ENCODE measurements at regions not wholly inside any gene's neighbourhood (a gene's known extent, or its start where the extent isn't known, plus 50 kb on each side); places are given as distances from the start of the nearest gene placed in this dataset.

DNA sequence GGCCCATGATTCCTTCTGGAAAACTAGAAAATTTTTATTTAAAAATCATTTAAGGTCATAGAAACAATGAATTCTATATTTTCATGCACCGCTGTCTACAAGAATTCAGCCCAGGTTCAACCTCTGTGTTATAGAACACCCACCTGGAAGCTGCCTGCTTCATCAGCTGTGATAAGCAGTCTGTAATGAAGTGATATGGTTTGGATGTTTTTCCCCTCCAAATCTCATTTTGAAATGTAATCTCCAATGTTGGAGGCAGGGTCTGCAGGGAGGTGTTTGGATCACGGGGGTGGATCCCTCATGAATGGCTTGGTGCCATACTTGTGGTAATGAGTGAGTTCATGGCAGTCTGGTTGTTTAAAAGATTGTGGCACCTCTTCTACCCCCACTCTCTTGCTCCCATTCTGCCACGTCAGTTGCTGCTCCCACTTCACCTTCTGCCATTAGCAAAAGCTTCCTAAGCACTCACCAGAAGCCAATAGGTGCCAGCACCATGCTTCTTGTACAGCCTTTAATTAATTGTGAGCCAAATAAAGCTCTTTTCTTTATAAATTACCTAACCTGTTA lies 55.6 kb downstream of the MRPL32 start:
- H3K36me3 ChIP-seq (ENCODE audit: control insufficient read depth, insufficient read depth, low read length) = no peaks in the 10 kb centered on the region
- ChIA-PET CTCF (interaction anchor here (0.7 to 1.2 kb wide), 2 partner anchors 10 to 121 kb away, joined by 3 to 5 read pairs; no protein-coding TSS in a partner anchor), POLR2A (no interaction called here)
- TF ChIP-seq, protein P1, sequence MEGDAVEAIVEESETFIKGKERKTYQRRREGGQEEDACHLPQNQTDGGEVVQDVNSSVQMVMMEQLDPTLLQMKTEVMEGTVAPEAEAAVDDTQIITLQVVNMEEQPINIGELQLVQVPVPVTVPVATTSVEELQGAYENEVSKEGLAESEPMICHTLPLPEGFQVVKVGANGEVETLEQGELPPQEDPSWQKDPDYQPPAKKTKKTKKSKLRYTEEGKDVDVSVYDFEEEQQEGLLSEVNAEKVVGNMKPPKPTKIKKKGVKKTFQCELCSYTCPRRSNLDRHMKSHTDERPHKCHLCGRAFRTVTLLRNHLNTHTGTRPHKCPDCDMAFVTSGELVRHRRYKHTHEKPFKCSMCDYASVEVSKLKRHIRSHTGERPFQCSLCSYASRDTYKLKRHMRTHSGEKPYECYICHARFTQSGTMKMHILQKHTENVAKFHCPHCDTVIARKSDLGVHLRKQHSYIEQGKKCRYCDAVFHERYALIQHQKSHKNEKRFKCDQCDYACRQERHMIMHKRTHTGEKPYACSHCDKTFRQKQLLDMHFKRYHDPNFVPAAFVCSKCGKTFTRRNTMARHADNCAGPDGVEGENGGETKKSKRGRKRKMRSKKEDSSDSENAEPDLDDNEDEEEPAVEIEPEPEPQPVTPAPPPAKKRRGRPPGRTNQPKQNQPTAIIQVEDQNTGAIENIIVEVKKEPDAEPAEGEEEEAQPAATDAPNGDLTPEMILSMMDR (IDR thresholded peaks at IDR 0.05; ENCODE audit: insufficient read depth, low read depth, low read length) = no peak
- H3K4me3 ChIP-seq (ENCODE audit: low read depth, low read length) = no peak overlapping the region
- DNase-seq (ENCODE audit: low read depth) = no peak
- H3K27me3 ChIP-seq (ENCODE audit: control insufficient read depth, insufficient read depth, low read length) = no peaks in the 10 kb centered on the region

DNA sequence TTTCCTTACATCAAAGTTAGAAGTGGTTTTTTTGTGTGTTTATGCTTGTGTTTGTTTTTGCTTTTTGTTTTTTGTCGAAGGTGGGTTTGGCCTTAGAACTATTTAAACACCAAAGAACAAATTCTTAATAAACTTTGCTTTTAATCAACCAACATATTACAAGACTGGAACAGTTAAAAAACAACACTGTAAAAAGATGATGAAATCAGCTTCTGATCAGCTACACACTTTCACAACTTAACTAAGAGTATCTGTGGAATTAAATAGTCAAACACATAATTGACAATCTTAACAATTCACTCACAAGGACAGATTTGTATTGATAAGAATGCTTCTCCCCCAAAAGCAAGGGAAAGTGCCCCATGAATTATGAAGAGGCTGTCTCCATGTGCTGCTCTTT lies 58.8 kb downstream of the MRPL32 start:
- CTCF ChIA-PET = no interaction called here
- POLR2A ChIA-PET = no interaction called here
- TF ChIP-seq, protein P1 (IDR thresholded peaks at IDR 0.05; ENCODE audit: insufficient read depth, low read depth, low read length) = no peak
- Histone ChIP-seq H3K36me3 (ENCODE audit: control insufficient read depth, insufficient read depth, low read length) (no peaks in the 10 kb centered on the region), H3K4me3 (ENCODE audit: low read depth, low read length) (no peak overlapping the region), H3K27me3 (ENCODE audit: control insufficient read depth, insufficient read depth, low read length) (no peaks in the 10 kb centered on the region)
- no peak for DNase-seq (ENCODE audit: low read depth)

DNA sequence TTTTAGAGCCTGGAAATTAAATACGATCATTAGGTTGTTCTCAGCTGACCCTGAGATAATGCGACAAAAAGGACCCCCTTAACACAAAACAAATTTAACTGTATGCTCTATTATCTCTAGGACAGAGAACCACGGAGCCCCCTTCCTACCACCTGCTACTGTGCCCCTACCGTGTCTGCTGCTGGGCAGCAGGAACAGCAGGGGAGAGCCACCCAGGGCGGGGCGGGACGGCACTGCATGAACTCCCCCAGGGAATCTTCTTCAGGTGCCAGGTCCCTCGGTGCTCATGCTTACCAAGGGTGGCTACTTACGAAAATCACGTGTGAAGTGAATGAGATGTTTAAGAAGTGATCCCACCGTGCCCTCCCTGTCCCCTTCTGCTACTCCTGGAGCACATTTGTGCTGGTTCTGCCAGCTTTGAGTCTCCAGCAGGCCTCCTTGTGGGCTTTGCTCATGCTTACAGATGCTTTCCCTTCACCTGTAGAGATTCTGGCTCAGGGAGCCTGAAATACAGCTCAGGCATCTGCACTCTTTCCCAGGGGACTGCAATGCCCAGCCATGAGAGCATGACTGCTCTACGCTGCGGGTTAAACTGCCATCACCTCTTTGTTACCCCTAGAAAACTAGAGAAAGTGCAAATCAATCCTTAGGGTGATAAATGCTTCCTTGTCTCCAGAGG lies 59.9 kb downstream of the MRPL32 start:
- ChIA-PET POLR2A (interaction anchor here (0.7 kb wide), 1 partner anchor 8 kb away, joined by 3 read pairs; no protein-coding TSS in a partner anchor), CTCF (no interaction called here)
- no peaks in the 10 kb centered on the region for H3K27me3 ChIP-seq (ENCODE audit: control insufficient read depth, insufficient read depth, low read length)
- no peaks in the 10 kb centered on the region for H3K36me3 ChIP-seq (ENCODE audit: control insufficient read depth, insufficient read depth, low read length)
- TF ChIP-seq, protein P1 (IDR thresholded peaks at IDR 0.05; ENCODE audit: insufficient read depth, low read depth, low read length) = no peak
- no peak overlapping the region for H3K4me3 ChIP-seq (ENCODE audit: low read depth, low read length)
- no peak for DNase-seq (ENCODE audit: low read depth)

DNA sequence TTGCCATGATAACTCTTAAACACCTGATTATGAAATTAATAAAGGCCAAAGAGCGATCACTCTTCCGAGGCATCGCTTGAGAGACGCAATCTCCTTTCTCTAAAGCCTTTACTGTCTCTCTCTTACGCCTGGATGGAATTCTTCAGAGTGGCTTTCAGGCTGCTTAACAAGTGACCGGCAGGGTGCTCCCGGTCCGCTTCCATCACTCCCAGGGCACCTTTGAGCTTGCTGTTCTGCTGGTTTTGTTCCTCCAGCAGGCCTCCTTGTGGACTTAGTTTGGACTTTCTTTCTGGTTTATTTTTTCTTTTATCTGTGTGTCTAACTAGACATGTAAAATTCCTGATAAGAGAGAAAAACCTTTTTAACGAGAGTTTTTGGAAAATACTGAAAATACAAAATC lies 60.9 kb downstream of the MRPL32 start:
- Histone ChIP-seq H3K4me3 (ENCODE audit: low read depth, low read length) (no peak overlapping the region), H3K27me3 (ENCODE audit: control insufficient read depth, insufficient read depth, low read length) (no peaks in the 10 kb centered on the region), H3K36me3 (ENCODE audit: control insufficient read depth, insufficient read depth, low read length) (no peaks in the 10 kb centered on the region)
- CTCF ChIA-PET = interaction anchor here (0.9 to 1.0 kb wide), 2 partner anchors 16 to 143 kb away, joined by 3 read pairs; no protein-coding TSS in a partner anchor
- DNase-seq (ENCODE audit: low read depth) = no peak
- TF ChIP-seq, protein P1 (IDR thresholded peaks at IDR 0.05; ENCODE audit: insufficient read depth, low read depth, low read length) = no peak
- POLR2A ChIA-PET = no interaction called here

DNA sequence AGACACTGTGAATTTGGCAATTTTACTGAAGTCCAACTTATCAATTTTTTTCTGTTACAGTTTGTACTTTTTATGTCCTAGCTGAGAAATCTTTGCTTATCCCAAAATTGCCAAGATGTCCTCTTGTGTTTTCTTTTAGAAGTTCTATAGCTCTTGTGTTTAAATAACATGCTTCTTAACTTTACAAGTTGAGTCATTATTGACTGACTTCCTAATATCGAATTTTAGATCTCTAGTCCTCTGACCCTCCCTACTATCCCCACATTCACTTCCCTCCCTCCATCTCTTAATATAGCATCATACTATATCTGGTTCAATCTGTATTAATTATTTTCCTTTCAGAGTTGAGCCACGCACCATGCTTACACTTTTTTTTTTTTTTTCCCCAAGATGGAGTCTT lies 61.9 kb downstream of the MRPL32 start:
- CTCF ChIA-PET = interaction anchor here (0.9 to 1.0 kb wide), 2 partner anchors 17 to 142 kb away, joined by 3 read pairs; no protein-coding TSS in a partner anchor
- no peak for DNase-seq (ENCODE audit: low read depth)
- POLR2A ChIA-PET = no interaction called here
- TF ChIP-seq, protein P1 (IDR thresholded peaks at IDR 0.05; ENCODE audit: insufficient read depth, low read depth, low read length) = no peak
- Histone ChIP-seq H3K36me3 (ENCODE audit: control insufficient read depth, insufficient read depth, low read length) (no peaks in the 10 kb centered on the region), H3K4me3 (ENCODE audit: low read depth, low read length) (no peak overlapping the region), H3K27me3 (ENCODE audit: control insufficient read depth, insufficient read depth, low read length) (no peaks in the 10 kb centered on the region)

All from BJ (cell line).